SKM-1 (cell line): ENCODE measurements at regions not wholly inside any gene's neighbourhood (a gene's known extent, or its start where the extent isn't known, plus 50 kb on each side); places are given as distances from the start of the nearest gene placed in this dataset.

ENCODE experiments used
- DNase-seq: peaks from one replicate; lab custom pipeline; 2025; ENCODE audit not compliant: unreplicated experiment; lab: John Stamatoyannopoulos, UW

- DNase-seq = no peak
These were observed 52.5 kb upstream of the PLEKHG7 start for GRCh38 chr12:92650228-92650822.

DNA sequence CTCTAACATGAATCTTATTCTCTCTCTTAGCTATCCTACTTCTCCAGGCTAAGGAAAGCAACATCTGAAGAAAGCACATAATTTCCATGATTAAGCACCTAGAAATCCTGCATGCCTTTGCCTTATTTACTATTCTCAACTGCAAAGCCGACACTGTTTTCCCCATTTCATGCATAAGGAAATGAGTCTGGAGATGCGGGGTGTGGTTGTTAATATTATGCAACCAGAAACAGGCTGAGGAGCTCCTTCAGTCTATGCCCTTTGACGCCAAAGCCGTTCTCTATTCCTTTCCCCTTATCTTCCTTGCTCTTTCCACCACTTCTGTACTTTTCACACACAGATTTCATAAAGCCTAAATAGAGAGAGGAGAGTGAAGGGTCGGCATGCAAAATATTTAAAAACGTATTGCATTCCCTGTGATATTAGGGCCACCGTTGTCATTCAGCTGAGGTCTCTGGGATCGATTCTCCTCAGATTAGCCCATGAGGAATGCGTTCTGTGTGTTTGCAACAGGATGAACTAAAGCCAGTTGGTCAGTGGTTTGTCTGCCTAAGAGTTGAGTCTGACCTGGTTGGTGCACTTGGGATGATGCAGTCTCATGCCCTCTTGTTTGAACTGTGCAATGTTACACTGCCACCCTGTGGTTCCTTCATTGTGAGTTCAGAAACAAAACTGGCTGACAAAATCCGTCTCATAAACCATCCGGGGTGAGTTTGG is 53.1 kb upstream of the PLEKHG7 start:
- no peak for DNase-seq

GRCh38 chr12:92648242-92649031 is 54.4 kb upstream of the PLEKHG7 start:
- no peak for DNase-seq

DNA sequence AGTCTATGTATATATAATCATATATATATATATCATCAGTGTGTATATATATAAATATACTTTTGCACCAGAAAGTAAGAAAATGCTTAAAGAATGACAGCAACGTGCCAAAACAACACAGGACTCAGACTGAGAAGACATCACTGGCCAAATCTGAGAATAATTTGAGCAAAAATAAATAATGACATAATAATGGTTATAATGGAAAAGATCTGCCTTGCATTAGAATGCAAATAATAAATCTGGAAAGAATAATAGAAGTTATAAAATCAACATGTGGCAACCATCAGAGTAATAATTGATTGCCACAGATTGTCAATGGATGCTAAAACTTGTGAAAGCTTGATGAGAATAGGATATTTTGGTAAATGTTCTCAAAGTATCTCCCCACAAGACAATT is 61.5 kb upstream of the PLEKHG7 start:
- DNase-seq = no peak

- no peak for DNase-seq
These were observed 62.1 kb upstream of the PLEKHG7 start for GRCh38 chr12:92640691-92641090.

- DNase-seq = no peak
These were observed 63.8 kb upstream of the PLEKHG7 start for GRCh38 chr12:92639017-92639416.

- DNase-seq = no peak
These were observed 68.1 kb upstream of the PLEKHG7 start for GRCh38 chr12:92634730-92635129.

DNA sequence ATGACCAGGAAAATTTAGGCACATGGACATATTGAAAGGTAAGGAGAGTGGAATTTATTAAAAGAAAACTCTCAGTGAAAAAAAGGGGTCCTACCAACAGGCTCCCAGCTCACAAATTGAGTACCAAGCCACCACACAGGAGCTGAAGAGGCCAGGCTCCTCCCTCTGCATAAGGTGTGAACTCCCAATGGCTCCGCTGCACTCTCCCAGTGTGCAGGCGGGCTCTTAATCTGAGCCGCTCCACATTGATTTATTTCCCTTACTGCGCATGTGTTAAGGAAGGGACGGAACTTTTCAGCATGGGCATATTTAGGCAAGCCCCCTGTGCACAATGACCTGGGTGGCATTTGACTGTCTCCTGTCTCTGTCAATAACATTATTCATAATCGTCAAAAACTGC is 68.6 kb upstream of the PLEKHG7 start:
- DNase-seq = no peak

DNA sequence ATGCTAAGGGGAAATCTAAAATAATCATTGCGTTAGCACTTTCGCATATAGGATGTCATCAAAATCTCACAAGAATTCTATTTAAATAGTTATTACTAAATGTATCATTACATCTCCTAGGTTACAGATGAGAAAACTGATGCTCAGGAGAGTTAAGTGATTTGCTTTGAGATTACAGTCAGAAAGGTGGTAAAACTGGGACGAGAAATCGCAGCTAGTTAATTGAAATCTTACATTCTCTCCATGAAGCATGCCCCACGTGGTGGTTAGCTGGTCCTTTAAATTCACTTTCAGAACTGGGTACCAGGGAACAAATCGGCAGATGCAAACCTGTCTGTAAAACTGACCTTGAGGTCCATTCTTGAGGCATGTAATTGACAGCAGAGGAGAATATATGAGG is 71.8 kb upstream of the PLEKHG7 start:
- no peak for DNase-seq

DNA sequence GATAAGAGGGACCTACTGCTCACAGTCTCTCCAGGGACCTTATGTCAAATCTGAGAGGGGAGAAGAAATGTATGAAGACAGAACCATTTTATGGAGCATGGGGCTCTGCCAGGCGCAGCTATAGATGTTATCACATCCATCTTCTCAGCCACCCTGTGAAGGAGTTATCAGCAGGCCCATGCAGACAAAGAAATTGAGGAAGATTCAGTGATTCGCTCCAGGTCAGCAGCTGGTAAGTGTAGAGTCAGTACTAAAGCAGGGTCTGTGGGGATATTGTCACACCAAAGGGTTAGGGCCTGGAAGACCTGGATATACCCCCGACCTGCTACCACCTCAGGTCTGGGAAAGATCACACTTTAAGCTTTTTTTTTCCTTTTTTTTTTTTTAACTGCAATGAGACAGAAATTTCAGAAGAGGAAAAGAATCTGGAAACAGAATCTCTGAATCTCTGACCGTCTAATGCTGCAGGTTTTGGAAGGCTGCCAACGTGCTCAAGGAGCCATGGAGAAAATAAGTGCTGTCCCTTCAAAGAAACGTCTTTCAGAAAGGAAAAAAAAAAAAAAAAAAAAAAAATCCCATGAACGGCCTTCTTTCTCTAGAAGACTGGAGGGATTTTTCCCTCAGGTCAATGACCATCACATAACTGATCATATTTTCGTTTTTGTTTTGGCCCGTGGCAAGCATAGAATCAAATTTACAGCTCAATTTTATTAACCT is 73.3 kb upstream of the PLEKHG7 start:
- no peak for DNase-seq

- DNase-seq = no peak
These were observed 74.3 kb upstream of the PLEKHG7 start for GRCh38 chr12:92628476-92628875.

- no peak for DNase-seq
These were observed 75.3 kb upstream of the PLEKHG7 start for GRCh38 chr12:92627511-92627910.

GRCh38 chr12:92625639-92626310 is 77.0 kb upstream of the PLEKHG7 start:
- DNase-seq = no peak

DNA sequence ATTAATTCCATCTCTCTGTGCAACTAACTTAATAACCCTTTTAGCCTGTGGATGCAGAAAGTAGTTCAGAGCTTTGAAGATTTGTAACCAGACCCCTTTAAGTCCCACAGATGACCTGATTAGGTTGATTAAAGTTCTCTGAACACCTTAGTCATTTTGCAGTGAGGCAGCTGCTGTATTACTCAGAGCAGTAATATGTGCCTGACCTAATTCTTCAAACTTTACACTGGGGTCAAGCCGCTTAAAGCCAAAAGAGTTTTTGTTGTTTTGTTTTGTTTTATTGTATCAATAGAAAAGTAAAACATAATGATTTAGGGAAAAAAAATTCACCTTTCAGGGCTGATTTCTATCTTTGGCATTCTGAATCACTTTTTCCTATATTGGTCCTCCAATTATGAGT is 78.6 kb upstream of the PLEKHG7 start:
- DNase-seq = no peak

DNA sequence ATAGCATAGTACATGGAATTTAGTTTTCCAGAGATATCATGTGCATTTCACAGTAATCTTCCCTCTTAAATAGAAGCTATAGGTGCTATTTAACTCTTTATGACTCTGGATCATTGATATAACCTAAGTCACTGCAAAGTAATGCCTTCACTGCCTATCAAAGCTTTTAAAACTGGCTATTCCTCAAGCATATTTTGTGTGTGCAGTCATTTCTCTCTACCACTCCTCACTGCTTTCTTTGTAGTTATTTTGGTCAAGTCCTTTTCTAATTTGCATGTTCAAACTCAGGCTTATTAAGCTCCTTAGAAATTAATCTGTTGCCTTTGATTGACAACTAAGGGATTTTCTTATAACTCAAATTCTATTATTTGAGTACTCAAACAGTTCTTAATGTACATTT is 79.4 kb upstream of the PLEKHG7 start:
- no peak for DNase-seq

- no peak for DNase-seq
These were observed 81.0 kb upstream of the PLEKHG7 start for GRCh38 chr12:92621833-92622232.

DNA sequence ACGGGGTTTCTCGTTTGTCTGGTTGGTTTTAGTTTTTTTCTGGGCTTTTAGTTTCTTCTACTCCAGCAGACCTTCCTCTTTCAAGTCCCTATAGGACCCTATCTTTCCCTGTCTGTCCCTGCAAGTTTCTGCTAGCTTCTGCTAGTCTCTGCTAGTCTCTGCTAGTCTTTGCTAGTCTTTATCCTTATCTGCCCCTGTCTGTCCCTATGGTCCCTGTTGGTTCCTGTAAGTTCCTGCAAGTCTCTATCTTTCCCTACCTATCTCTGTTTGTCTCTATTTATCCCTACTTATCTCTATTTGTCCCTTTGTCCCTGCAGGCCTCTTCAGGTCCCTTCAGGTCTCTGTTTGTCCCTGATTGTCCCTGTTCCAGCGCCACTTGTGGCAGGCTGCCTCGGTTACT is 81.5 kb upstream of the PLEKHG7 start:
- no peak for DNase-seq

DNA sequence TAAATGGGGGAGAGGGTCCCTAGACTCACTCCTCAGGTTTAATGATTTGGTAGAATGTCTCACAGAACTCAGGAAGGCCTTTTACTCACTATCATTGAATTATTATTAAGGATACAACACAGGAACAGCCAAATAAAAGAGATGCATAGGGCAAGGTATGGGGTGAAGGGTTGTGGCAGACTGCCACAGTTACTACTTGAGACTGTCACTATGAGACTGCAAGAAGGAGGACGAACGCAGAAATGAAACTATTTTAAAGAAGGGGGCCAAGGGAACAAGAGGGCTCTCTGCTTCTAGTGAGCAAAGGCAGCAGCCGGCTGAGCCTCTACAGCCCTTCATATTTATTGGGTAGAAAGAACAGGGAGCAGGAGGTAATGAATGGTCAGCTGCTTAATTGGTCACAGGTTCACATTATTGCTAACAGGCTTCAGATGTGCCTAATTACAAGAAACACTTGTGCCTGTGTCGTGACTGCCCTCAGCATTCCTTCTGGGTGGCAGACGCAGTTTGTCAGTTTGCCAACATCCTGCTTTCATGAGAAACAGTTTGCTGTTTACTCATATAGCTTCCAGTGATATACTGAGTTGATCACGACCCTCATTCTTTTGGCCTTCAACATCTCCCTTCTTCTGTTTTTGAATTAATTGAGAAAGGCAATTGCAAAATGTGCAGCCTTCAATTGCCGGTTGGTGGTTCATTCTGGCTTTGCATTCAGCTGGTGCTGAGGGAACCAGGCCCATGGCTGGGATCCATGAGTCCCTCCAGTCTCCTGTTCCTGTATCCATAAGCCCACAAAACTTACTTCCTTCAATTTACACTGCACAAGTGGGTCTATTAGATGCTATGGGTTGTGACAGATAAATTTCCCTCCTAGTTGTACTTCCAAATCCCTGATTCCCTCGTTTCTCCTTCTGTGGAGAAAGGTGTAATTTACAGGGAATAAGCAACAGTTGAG is 82.8 kb upstream of the PLEKHG7 start:
- no peak for DNase-seq

DNA sequence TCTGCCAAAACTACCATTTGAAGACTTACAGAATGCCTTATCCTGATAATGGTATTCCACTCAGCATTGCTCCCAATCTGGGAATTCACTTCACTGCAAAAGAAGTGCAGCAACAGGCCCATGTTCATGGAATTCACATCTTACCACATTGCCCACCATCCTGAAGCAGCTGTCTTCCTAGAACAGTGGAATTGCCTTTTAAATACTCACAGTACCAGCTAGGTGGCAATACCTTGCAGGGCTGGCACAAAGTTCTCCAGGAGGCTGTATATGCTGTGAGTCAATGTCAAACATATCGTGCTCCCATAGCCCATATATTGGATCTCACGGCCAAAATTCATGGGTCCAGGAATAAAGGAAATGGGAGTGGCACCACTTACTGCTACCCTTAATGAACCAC is 83.8 kb upstream of the PLEKHG7 start:
- no peak for DNase-seq

GRCh38 chr12:92615703-92616102 is 87.1 kb upstream of the PLEKHG7 start:
- no peak for DNase-seq
